ENCODE measurements at regions not wholly inside any gene's neighbourhood (a gene's known extent, or its start where the extent isn't known, plus 50 kb on each side); places are given as distances from the start of the nearest gene placed in this dataset.

GRCh38 chr18:73950116-73950700 lies 197.4 kb downstream of the FBXO15 start:
- no peak for TF ChIP-seq CTCF (IDR thresholded peaks at IDR 0.05; ENCODE audit: low read depth, low read length, missing control alignments)
- H3K4me3 ChIP-seq (ENCODE audit: low read depth, low read length): no peak overlapping the region
- DNase-seq (ENCODE audit: low read depth): no peak

- TF ChIP-seq CTCF (IDR thresholded peaks at IDR 0.05; ENCODE audit: low read depth, low read length, missing control alignments): no peak
- no peak for DNase-seq (ENCODE audit: low read depth)
- no peak overlapping the region for H3K4me3 ChIP-seq (ENCODE audit: low read depth, low read length)
Measured at GRCh38 chr18:73948497-73948896, 199.1 kb downstream of the FBXO15 start.

GRCh38 chr18:73948084-73948483 lies 199.6 kb downstream of the FBXO15 start:
- no peak for TF ChIP-seq CTCF (IDR thresholded peaks at IDR 0.05; ENCODE audit: low read depth, low read length, missing control alignments)
- no peak for DNase-seq (ENCODE audit: low read depth)
- H3K4me3 ChIP-seq (ENCODE audit: low read depth, low read length): no peak overlapping the region

DNA sequence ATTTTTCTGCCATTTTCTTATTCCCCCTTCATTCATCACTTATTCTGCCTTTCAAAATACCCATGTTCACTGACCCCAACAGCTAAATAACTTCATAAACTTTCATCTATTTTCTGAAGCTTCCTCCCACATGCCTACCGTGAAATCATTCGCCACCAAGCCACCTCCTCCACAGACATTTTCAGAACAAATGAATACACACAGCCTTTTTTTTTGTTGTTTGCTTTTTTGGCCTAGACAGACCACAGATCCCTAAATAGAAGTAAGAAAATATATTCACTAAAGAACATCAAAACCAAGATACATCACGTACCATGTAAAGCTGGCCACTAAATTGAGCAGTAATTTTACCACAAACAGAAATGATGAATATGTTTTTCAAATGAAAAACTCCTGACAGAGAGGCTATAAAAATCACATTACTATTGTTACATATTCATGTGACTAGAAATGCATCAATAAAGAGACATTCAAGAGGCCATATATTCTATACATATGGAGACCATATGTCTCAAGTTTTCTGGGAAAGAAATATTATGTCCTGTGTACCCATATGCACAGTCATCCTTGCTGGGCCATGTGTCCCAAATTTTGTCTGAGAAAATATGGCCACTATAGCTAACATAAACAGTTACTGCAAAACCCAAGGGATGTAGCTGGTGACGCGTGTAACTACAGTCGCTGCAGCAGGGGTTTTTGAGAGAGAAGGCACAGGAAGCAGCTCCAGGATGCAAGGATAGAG lies 200.3 kb downstream of the FBXO15 start:
- no peak for DNase-seq (ENCODE audit: low read depth)
- TF ChIP-seq CTCF (IDR thresholded peaks at IDR 0.05; ENCODE audit: low read depth, low read length, missing control alignments): no peak
- H3K4me3 ChIP-seq (ENCODE audit: low read depth, low read length): no peak overlapping the region

GRCh38 chr18:73945130-73945792 lies 202.4 kb downstream of the FBXO15 start:
- DNase-seq (ENCODE audit: low read depth): no peak
- no peak overlapping the region for H3K4me3 ChIP-seq (ENCODE audit: low read depth, low read length)
- no peak for TF ChIP-seq CTCF (IDR thresholded peaks at IDR 0.05; ENCODE audit: low read depth, low read length, missing control alignments)

DNA sequence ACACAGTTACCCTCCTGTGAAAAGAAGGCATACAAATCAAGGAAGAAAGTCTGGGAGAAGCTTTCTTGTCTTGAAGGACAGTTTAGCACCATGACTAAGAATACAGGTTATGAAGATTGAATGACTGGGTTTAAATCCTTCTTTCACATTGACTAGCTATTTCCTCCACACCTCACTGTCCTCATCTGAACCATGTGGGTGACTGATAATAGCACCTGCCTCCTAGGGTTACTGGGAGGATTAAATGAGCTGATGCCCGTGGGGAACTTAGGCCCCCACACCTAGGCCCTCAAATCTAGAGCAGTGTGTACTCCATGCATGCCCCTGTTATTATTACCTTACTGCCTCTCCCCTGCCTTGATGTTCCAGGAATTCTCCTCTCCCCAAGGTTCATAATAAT lies 202.9 kb downstream of the FBXO15 start:
- DNase-seq (ENCODE audit: low read depth): no peak
- H3K4me3 ChIP-seq (ENCODE audit: low read depth, low read length): no peak overlapping the region
- TF ChIP-seq CTCF (IDR thresholded peaks at IDR 0.05; ENCODE audit: low read depth, low read length, missing control alignments): no peak

Data from GM12864 (cell line).